Astrocyte of the spinal cord (primary cell): ENCODE measurements at regions not wholly inside any gene's neighbourhood (a gene's known extent, or its start where the extent isn't known, plus 50 kb on each side); places are given as distances from the start of the nearest gene placed in this dataset.

Source experiments
- DNase-seq: peaks from one replicate; pipeline ENCODE4 v3.0.0; 2011; ENCODE audit warnings: low read depth, low spot score
- H3K4me3 ChIP-seq: 2 replicates; pipeline ENCODE4 v1.5.1; 2011; ENCODE audit warnings: low read depth, mild to moderate bottlenecking, low read length, moderate library complexity
- CTCF ChIP-seq: IDR thresholded peaks from 2 replicates; pipeline ENCODE4 v1.5.1; 2012; ENCODE audit warnings: low read depth, mild to moderate bottlenecking, low read length, inconsistent platforms
- in situ Hi-C: cut with HindIII; loops from 2 replicates; pipeline ENCODE4 v1.10.0; 2017; ENCODE audit warnings: low sequenced_read_pairs

GRCh38 chr10:47158116-47159071, 141.6 kb upstream of the GDF10 start:
- no peak for TF ChIP-seq CTCF
- DNase-seq = no peak
- in situ Hi-C loops = no loop called here
- no peak overlapping the region for H3K4me3 ChIP-seq

GRCh38 chr10:47159361-47160260, 140.4 kb upstream of the GDF10 start:
- in situ Hi-C loops = no loop called here
- no peak for DNase-seq
- TF ChIP-seq CTCF = no peak
- H3K4me3 ChIP-seq = no peak overlapping the region

- no peak for TF ChIP-seq CTCF
- in situ Hi-C loops = no loop called here
- no peak for DNase-seq
- no peak overlapping the region for H3K4me3 ChIP-seq
Measured at GRCh38 chr10:47160261-47160908, 139.6 kb upstream of the GDF10 start.

- DNase-seq = no peak
- in situ Hi-C loops = no loop called here
- TF ChIP-seq CTCF = no peak
- H3K4me3 ChIP-seq = no peak overlapping the region
Measured at GRCh38 chr10:47160967-47161366, 139.0 kb upstream of the GDF10 start.

- DNase-seq = no peak
- in situ Hi-C loops = no loop called here
- H3K4me3 ChIP-seq = no peak overlapping the region
- no peak for TF ChIP-seq CTCF
Measured at GRCh38 chr10:47161465-47161864, 138.5 kb upstream of the GDF10 start.

GRCh38 chr10:47164126-47164799, 135.7 kb upstream of the GDF10 start:
- no peak for TF ChIP-seq CTCF
- in situ Hi-C loops = no loop called here
- no peak overlapping the region for H3K4me3 ChIP-seq
- DNase-seq = peak; percentile 86
